Skeletal muscle satellite cell (primary cell): ENCODE measurements at regions not wholly inside any gene's neighbourhood (a gene's known extent, or its start where the extent isn't known, plus 50 kb on each side); places are given as distances from the start of the nearest gene placed in this dataset.

Experiments
- H3K27me3 ChIP-seq: 2 replicates; pipeline ENCODE4 v1.7.0; 2013; ENCODE audit warnings: low read length; ENCODE audit not compliant: control insufficient read depth, insufficient read depth
- H3K36me3 ChIP-seq: 2 replicates; pipeline ENCODE4 v1.7.0; 2013; ENCODE audit warnings: mild to moderate bottlenecking, control low read depth, low read length; ENCODE audit not compliant: insufficient read depth
- H3K4me1 ChIP-seq: 2 replicates; pipeline ENCODE4 v1.7.0; 2013; ENCODE audit warnings: low read length; ENCODE audit not compliant: control insufficient read depth, insufficient read depth
- H3K4me2 ChIP-seq: 2 replicates; pipeline ENCODE4 v1.7.0; 2013; ENCODE audit warnings: mild to moderate bottlenecking, low read length
- H3K4me3 ChIP-seq: 2 replicates; pipeline ENCODE4 v1.7.0; 2013; ENCODE audit warnings: low read length
- H3K9ac ChIP-seq: 2 replicates; pipeline ENCODE4 v1.7.0; 2013; ENCODE audit warnings: mild to moderate bottlenecking, low read depth, low read length, moderate library complexity
- H3K9me3 ChIP-seq: replicated peaks from 2 replicates; pipeline ENCODE4 v1.7.0; 2013; ENCODE audit warnings: mild to moderate bottlenecking, control low read depth, low read length

DNA sequence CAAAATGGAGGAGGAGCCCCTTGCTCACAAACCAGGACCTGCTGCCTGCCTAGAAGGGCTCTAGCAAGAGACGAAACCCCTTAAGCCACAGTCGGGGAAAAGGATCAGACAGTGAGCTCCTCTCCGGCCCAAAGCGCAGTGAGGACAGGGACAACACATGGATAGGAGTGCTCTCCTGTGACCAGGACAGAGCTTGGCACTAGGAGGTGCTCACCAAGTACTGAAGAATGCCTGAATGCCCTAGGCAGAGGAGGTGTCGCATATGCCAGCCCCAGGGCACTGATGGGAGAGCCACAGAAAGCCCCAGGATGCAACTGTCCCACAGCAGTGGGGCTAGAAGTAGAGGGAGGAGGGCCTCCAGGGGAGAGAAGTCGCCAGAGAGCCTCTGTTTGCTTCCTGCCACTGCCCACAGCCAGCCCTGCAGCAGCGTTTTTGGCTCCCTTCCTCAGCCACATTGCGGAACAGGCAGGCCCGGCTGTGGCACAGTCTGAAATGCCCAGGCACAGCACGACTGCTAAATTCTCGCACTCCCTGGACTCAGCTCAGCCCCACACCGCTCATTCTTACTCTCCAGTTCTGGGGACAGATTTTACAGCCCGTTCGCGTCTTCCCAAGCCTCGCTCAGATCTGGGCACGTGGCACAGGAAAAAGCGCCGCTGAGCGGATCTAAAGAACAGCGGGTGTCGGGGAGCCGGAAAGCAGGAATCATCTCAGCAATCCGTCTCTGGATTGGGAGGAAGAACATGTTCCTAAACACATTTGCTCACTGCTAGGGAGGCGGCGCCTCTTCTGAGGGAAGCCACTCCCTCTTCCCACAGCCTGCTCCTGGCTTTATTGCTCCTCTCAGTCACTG is 98.7 kb upstream of the POU3F3 start:
- no peaks in the 10 kb centered on the region for H3K9me3 ChIP-seq
- no peak overlapping the region for H3K4me2 ChIP-seq
- no peaks in the 10 kb centered on the region for H3K27me3 ChIP-seq
- H3K4me1 ChIP-seq = peaks cover 15% of the 10 kb centered on the region
- no peak overlapping the region for H3K4me3 ChIP-seq
- no peaks in the 10 kb centered on the region for H3K36me3 ChIP-seq
- H3K9ac ChIP-seq = peak overlapping the region; percentile 39

DNA sequence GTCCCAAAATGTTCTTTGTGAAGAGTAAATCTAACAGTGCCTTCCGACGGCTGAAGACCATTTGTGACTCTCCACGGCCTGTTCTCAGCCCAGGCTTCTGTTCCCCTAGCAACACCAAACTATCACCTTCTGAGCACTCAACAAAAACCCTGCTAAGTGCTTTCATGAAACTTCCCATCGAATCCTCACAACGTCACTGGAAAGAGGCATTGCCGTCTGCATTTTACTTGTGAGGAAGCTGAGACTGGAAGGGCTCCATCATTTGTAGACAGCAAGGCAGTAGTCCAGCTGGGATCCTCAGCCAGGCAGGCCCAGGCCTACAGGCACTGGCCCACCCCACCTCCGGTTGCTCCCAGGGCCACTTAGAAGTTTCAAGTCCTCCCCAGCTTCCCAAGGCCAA is 97.8 kb upstream of the POU3F3 start:
- Histone ChIP-seq H3K27me3 (no peaks in the 10 kb centered on the region), H3K4me3 (no peak overlapping the region), H3K4me1 (peaks cover 15% of the 10 kb centered on the region), H3K36me3 (no peaks in the 10 kb centered on the region), H3K9me3 (no peaks in the 10 kb centered on the region), H3K4me2 (no peak overlapping the region), H3K9ac (no peak overlapping the region)

DNA sequence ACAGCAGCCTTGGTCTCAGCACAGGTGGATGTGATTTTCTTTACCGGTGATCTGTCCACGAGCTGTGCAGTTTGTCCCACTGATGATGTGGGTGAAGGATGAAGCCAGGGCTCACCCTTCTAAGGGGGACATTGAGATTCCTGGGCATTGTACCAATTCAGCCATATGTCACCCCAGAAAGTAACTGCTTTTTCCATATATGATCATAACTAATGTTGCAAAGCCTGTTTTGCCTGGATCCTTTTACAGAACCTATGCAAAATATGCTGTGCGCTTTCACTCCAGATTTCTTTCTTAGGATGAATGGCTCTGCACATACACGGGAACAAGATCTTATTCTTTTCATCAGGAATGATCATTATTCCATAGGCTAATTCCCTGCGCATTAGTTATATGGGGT is 96.9 kb upstream of the POU3F3 start:
- Histone ChIP-seq H3K4me3 (no peak overlapping the region), H3K36me3 (no peaks in the 10 kb centered on the region), H3K9ac (no peak overlapping the region), H3K27me3 (no peaks in the 10 kb centered on the region), H3K9me3 (no peaks in the 10 kb centered on the region), H3K4me1 (peaks cover 15% of the 10 kb centered on the region), H3K4me2 (no peak overlapping the region)

DNA sequence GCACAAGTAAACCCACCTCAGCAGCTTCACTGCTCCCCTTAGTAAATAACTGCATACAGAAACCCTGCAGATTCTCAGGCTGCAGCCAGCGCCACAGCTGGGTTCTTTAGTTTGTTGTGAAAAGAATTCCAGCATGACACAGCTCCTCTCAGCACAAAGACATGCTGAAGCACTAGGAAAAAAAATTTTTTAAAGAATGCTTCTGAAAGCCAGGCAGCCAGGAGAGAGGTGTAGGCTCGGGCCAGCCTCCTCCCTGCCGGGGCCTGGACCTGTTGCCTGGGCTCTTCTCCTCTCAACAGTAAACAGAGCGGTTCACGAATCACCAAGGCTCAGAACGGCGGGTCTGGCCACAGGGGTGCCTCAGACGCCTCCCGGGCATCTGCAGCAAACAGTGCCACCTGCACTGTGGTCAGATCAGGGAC is 95.7 kb upstream of the POU3F3 start:
- H3K4me3 ChIP-seq = no peak overlapping the region
- no peaks in the 10 kb centered on the region for H3K9me3 ChIP-seq
- peaks cover 15% of the 10 kb centered on the region for H3K4me1 ChIP-seq
- no peak overlapping the region for H3K9ac ChIP-seq
- H3K27me3 ChIP-seq = no peaks in the 10 kb centered on the region
- H3K36me3 ChIP-seq = no peaks in the 10 kb centered on the region
- peak overlapping the region; percentile 22 for H3K4me2 ChIP-seq

DNA sequence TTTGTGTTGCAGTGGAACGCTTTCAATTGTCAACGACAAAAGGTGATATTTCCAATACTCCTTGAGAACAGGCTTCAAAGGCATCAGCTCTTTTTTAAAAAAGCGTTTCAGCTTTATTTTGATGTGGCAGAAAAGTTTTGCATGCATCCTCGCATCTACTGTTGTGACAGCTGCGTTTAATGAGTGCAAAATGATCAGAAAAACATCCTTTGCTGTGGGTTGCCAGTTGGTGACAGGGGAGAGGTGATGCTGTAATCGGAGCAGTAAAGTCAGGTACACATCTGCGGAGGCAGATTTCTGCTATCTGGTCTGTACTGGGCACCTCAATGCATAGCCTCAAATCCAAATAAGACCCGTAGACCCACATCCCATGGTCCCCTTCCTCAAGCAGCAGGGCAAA is 91.9 kb upstream of the POU3F3 start:
- Histone ChIP-seq H3K36me3 (no peaks in the 10 kb centered on the region), H3K4me1 (peaks cover 26% of the 10 kb centered on the region), H3K27me3 (no peaks in the 10 kb centered on the region), H3K4me2 (no peak overlapping the region), H3K9me3 (no peaks in the 10 kb centered on the region), H3K9ac (no peak overlapping the region), H3K4me3 (no peak overlapping the region)

DNA sequence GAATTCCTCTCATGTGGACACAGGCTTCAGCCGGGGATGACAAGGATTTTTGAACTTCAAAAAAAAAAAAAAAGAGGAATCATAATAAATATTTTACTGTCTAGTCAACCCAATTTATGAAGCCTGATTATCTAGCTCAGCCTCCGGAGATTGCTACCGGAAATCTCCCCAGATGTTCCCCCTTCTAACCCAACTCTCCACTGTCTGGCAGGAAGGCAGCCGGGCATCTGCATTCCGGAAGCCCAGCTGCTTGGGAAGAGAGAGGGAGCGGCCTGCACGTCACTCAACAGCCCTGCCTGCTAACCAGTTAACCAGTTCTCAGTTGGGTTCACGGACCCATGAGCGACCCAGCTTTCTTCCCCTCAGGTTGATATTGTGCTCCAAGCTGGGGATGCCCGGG is 87.2 kb upstream of the POU3F3 start:
- peaks cover 37% of the 10 kb centered on the region for H3K4me1 ChIP-seq
- H3K4me3 ChIP-seq = no peak overlapping the region
- H3K4me2 ChIP-seq = no peak overlapping the region
- H3K9me3 ChIP-seq = no peaks in the 10 kb centered on the region
- H3K27me3 ChIP-seq = no peaks in the 10 kb centered on the region
- H3K9ac ChIP-seq = peak overlapping the region; percentile 48
- H3K36me3 ChIP-seq = no peaks in the 10 kb centered on the region

DNA sequence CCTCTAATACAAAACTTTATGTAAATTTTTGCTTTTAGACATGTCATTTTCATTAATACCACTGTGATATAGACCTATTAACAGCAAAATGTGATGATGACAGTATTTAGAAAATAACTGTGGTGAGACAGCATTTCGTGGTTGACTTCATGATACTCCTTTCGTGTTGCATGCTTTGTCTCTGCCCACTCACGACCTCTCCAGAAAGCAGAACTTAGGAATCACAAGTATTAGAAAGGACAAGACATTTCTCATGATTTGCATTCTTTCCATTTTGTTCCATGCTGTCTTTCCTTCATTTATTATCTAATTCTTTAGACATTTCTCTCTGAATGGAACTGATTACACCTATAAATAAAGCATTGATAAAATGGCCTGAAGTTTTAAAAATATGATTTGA is 85.2 kb upstream of the POU3F3 start:
- no peaks in the 10 kb centered on the region for H3K9me3 ChIP-seq
- H3K4me2 ChIP-seq = peak overlapping the region; percentile 36
- H3K27me3 ChIP-seq = no peaks in the 10 kb centered on the region
- peak overlapping the region; percentile 68 for H3K9ac ChIP-seq
- H3K36me3 ChIP-seq = no peaks in the 10 kb centered on the region
- H3K4me1 ChIP-seq = peaks cover 37% of the 10 kb centered on the region
- H3K4me3 ChIP-seq = no peak overlapping the region

DNA sequence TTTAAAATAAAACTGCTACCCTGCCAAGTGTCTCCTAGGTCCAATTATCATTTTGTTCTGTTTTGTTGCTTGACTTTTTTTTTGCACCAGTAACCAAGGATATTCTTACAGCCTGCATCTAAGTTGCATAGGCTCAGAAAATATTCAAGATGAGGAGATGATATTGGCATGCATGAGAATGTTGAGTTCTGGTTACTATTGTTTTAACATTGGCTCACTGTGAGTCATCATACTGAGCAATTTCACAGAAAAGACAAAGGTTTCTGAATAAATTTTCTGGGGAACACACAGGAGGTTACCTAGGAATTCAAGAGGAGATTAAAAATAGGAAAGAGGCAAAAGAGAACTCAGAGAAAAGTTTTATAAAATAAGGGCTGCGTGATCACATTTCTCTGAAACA is 84.8 kb upstream of the POU3F3 start:
- H3K36me3 ChIP-seq = no peaks in the 10 kb centered on the region
- H3K9ac ChIP-seq = peak overlapping the region; percentile 69
- no peaks in the 10 kb centered on the region for H3K9me3 ChIP-seq

DNA sequence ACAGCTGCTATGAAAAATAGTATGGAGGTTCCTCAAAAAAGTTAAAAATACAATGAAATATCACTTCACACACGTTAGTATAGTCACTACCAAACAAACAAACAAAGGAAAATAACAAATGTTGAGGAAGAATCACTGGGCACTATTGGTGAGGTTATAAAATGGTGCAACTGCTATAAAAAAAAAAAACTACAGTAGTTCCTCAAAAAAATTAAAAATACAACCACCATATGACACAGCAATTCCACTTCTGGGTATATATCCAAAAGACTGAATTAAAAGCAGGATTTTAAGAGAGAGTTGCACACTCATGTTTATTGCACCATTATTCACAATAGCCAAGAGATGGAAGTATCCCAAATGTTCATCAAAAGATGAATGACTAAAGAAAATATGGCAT is 80.9 kb upstream of the POU3F3 start:
- H3K9me3 ChIP-seq = no peaks in the 10 kb centered on the region
- no peak overlapping the region for H3K4me2 ChIP-seq
- no peaks in the 10 kb centered on the region for H3K36me3 ChIP-seq
- no peak overlapping the region for H3K9ac ChIP-seq
- H3K27me3 ChIP-seq = no peaks in the 10 kb centered on the region
- no peak overlapping the region for H3K4me3 ChIP-seq
- H3K4me1 ChIP-seq = peaks cover 27% of the 10 kb centered on the region

More for the DNA sequence above, 84.8 kb upstream of the POU3F3 start:
- peak overlapping the region; percentile 36 for H3K4me2 ChIP-seq
- H3K4me1 ChIP-seq = peaks cover 38% of the 10 kb centered on the region
- H3K27me3 ChIP-seq = no peaks in the 10 kb centered on the region
- no peak overlapping the region for H3K4me3 ChIP-seq

DNA sequence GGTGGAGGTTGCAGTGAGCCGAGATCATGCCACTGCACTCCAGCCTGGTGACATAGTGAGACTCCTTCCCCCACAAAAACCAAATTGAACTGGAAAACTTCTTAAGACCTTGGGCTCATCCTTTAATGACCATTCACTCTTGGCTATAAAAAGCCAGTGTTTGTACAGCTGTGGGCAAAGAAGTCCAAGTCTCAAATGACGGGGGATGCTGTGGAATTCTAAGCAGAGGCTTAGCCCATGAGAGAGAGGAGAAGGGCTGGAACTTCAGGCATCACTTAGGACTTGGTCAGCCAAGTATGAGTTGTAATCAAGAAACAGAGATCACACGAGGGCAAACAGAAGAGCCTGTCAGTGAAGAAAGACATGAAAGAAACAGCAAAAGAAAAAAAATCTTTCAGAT is 79.3 kb upstream of the POU3F3 start:
- no peaks in the 10 kb centered on the region for H3K27me3 ChIP-seq
- peaks cover 13% of the 10 kb centered on the region for H3K4me1 ChIP-seq
- H3K36me3 ChIP-seq = no peaks in the 10 kb centered on the region
- H3K4me2 ChIP-seq = no peak overlapping the region
- H3K9me3 ChIP-seq = no peaks in the 10 kb centered on the region
- peak overlapping the region; percentile 52 for H3K9ac ChIP-seq
- no peak overlapping the region for H3K4me3 ChIP-seq

DNA sequence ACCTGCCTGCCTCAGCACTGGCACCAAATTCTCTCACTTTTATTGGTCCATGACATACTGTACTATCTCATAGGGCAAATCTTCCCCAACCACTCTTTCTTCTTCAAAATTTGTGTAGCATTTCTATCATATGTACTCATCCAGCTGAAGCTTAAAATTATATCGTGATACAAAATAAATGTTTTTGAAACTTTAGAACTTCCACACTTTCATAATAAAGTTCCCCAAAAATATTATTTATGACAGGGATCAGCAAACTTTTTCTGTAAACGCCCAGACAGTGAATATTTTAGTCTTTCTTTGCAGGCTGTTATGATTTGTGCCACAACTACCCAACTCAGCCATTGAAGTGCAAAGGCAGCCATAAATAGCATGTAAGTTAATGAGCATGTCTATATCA is 76.2 kb upstream of the POU3F3 start:
- Histone ChIP-seq H3K4me3 (no peak overlapping the region), H3K9me3 (no peaks in the 10 kb centered on the region), H3K4me1 (peaks cover 10% of the 10 kb centered on the region), H3K4me2 (no peak overlapping the region), H3K27me3 (no peaks in the 10 kb centered on the region), H3K9ac (no peak overlapping the region), H3K36me3 (no peaks in the 10 kb centered on the region)

DNA sequence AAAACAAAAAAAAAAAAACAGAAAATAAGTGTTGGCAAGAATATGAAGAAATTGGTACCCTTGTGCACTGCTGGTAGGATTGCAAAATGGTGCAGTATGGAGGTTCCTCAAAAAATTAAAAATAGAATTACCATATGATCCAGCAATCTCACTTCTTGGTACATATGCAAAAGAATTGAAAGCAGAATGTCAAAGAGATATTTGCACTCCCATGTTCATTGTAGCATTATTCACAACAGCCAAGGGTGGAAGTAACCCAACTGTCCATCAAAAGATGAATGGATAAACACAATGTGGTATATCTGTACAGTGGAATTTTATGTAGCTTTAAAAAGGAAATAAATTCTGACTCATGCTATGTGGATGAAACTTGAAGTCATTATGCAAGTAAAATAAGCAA is 72.8 kb upstream of the POU3F3 start:
- Histone ChIP-seq H3K4me2 (no peak overlapping the region), H3K4me1 (no peaks in the 10 kb centered on the region), H3K9ac (no peak overlapping the region), H3K9me3 (no peaks in the 10 kb centered on the region), H3K36me3 (no peaks in the 10 kb centered on the region), H3K4me3 (no peak overlapping the region), H3K27me3 (no peaks in the 10 kb centered on the region)
